H54 (cell line): ENCODE measurements at regions not wholly inside any gene's neighbourhood (a gene's known extent, or its start where the extent isn't known, plus 50 kb on each side); places are given as distances from the start of the nearest gene placed in this dataset.

Experiments used
- DNase-seq: peaks from one replicate; pipeline ENCODE4 v3.0.0; 2011; ENCODE audit warnings: low spot score, mixed read lengths; ENCODE audit not compliant: insufficient read length
- FAIRE-seq: peaks from 3 replicates; lab custom pipeline; 2011; peaks lifted over from hg19 to GRCh38; lab: Jason Lieb, UNC
- POLR2A ChIP-seq: IDR thresholded peaks from 2 replicates; pipeline ENCODE4 v1.6.1; 2011; ENCODE audit warnings: low read depth, mild to moderate bottlenecking, low read length

- no peak for TF ChIP-seq POLR2A
- DNase-seq (no peak), FAIRE-seq (no peak)
Observed at GRCh38 chr11:80194016-80194415, 753.2 kb upstream of the TENM4 start.

GRCh38 chr11:80188076-80188627, 747.3 kb upstream of the TENM4 start:
- no peak for TF ChIP-seq POLR2A
- DNase-seq (no peak), FAIRE-seq (no peak)

GRCh38 chr11:80186692-80187091, 745.9 kb upstream of the TENM4 start:
- TF ChIP-seq POLR2A = no peak
- FAIRE-seq = no peak
- no peak for DNase-seq

- DNase-seq (no peak), FAIRE-seq (no peak)
- TF ChIP-seq POLR2A = no peak
Observed at GRCh38 chr11:80182901-80183300, 742.1 kb upstream of the TENM4 start.

- no peak for DNase-seq
Observed at GRCh38 chr11:80173371-80174136, 732.7 kb upstream of the TENM4 start.

GRCh38 chr11:80168796-80169195, 728.0 kb upstream of the TENM4 start:
- DNase-seq = no peak
- TF ChIP-seq POLR2A = no peak
- FAIRE-seq = no peak

More at GRCh38 chr11:80173371-80174136, 732.7 kb upstream of the TENM4 start:
- FAIRE-seq = no peak
- no peak for TF ChIP-seq POLR2A

GRCh38 chr11:80167766-80168165, 726.9 kb upstream of the TENM4 start:
- FAIRE-seq = no peak
- TF ChIP-seq POLR2A = no peak
- DNase-seq = no peak

- TF ChIP-seq POLR2A = no peak
- DNase-seq = no peak
- FAIRE-seq = no peak
Observed at GRCh38 chr11:80165744-80166143, 724.9 kb upstream of the TENM4 start.

GRCh38 chr11:80163441-80163840, 722.6 kb upstream of the TENM4 start:
- DNase-seq (no peak), FAIRE-seq (no peak)
- no peak for TF ChIP-seq POLR2A

GRCh38 chr11:80163011-80163410, 722.2 kb upstream of the TENM4 start:
- TF ChIP-seq POLR2A = no peak
- peak; percentile 69 for FAIRE-seq
- peak; percentile 38 for DNase-seq

- FAIRE-seq = no peak
- no peak for TF ChIP-seq POLR2A
- no peak for DNase-seq
Observed at GRCh38 chr11:80162387-80162786, 721.6 kb upstream of the TENM4 start.

- no peak for TF ChIP-seq POLR2A
- no peak for FAIRE-seq
- no peak for DNase-seq
Observed at GRCh38 chr11:80157447-80157846, 716.6 kb upstream of the TENM4 start.

- FAIRE-seq (no peak), DNase-seq (no peak)
- no peak for TF ChIP-seq POLR2A
Observed at GRCh38 chr11:80156062-80156461, 715.2 kb upstream of the TENM4 start.

- TF ChIP-seq POLR2A = no peak
- FAIRE-seq (peak; percentile 99), DNase-seq (no peak)
Observed at GRCh38 chr11:80155412-80156017, 714.7 kb upstream of the TENM4 start.
